HCT116 (cell line): ENCODE measurements at regions not wholly inside any gene's neighbourhood (a gene's known extent, or its start where the extent isn't known, plus 50 kb on each side); places are given as distances from the start of the nearest gene placed in this dataset.

Experiments used
- ATAC-seq: fragments of 200-7000 bp; cut with Tn5 transposase; 2 replicates; pipeline ENCODE4 v1.9.1; 2020; ENCODE audit warnings: mild to moderate bottlenecking, moderate library complexity
- BruUV-seq: library from RNA; stranded (reverse); fragments of 400-500 nt; replicated peaks from 2 replicates; lab custom pipeline; 2021; lab: Mats Ljungman, UMichigan
- CTCF ChIA-PET: fragments of 300-600 bp; sonication (Branson Sonifier 250); formaldehyde crosslinking; loops from one replicate; lab custom pipeline; 2021; ENCODE audit warnings: antibody characterized with exemption; lab: Charles Lee
- POLR2A ChIA-PET: fragments of 300-600, 350-600 bp; sonication (Branson Sonifier 250); formaldehyde crosslinking; loops from one replicate; lab custom pipeline; 2021; ENCODE audit warnings: antibody characterized with exemption; lab: Charles Lee
- RAD21 ChIA-PET, 2 experiments: fragments of 300-600 bp; sonication (Branson Sonifier 250); formaldehyde crosslinking; loops; one replicate each; lab custom pipeline; 2023; ENCODE audit warnings: low total read pairs in 2 of 2; ENCODE audit not compliant: uncharacterized antibody in 2 of 2, unreplicated experiment in 2 of 2, low non-redundant PET in 1 of 2; lab: Charles Lee
- DNase-seq: peaks from one replicate; pipeline ENCODE4 v3.0.0-alpha.2; 2010; ENCODE audit warnings: low read depth, low spot score
- H2AFZ ChIP-seq: fragments of 200-600 bp; shearing (Covaris generic), sonication (generic); 2 replicates; pipeline ENCODE4 v1.6.1; 2017; ENCODE audit warnings: low read depth, mixed run types, mixed read lengths, antibody characterized with exemption, low read length; ENCODE audit not compliant: poor library complexity, severe bottlenecking
- H3K27ac ChIP-seq: 2 replicates; pipeline ENCODE4 v1.5.1; 2012; ENCODE audit warnings: low read depth, low read length
- H3K27me3 ChIP-seq: fragments of 200-600 bp; sonication (generic); 2 replicates; pipeline ENCODE4 v1.6.1; 2016; ENCODE audit warnings: mixed run types, low read length, mixed read lengths; ENCODE audit not compliant: insufficient read depth
- H3K36me3 ChIP-seq, 2 experiments: fragments of 200-500 bp in 1 of 2; fragments of 200-600 bp in 1 of 2; sonication (Bioruptor generic) in 1 of 2; sonication (generic) in 1 of 2; 2 replicates each; pipeline versions ENCODE4 v1.5.1 to v1.6.1; 2014 to 2016; ENCODE audit warnings: low read length in 2 of 2, inconsistent platforms in 1 of 2, mixed read lengths in 1 of 2, mixed run types in 1 of 2; ENCODE audit not compliant: insufficient read depth in 2 of 2, control insufficient read depth in 1 of 2
- H3K4me1 ChIP-seq, 2 experiments: fragments of 200-600 bp in 1 of 2; sonication (generic) in 1 of 2; 2 replicates each; pipeline versions ENCODE4 v1.5.1 to v1.6.1; 2012 to 2017; ENCODE audit warnings: low read length in 2 of 2, inconsistent platforms in 1 of 2, mild to moderate bottlenecking in 1 of 2, mixed read lengths in 1 of 2, mixed run types in 1 of 2, moderate library complexity in 1 of 2; ENCODE audit not compliant: insufficient read depth in 2 of 2, control insufficient read depth in 1 of 2
- H3K4me2 ChIP-seq: fragments of 200-600 bp; sonication (generic); 2 replicates; pipeline ENCODE4 v1.6.1; 2017; ENCODE audit warnings: mixed run types, low read length, mixed read lengths
- H3K4me3 ChIP-seq, 2 experiments: fragments of 200-600 bp in 1 of 2; sonication (generic) in 1 of 2; replicated peaks in 1 of 2; 2 replicates each; pipeline ENCODE4 v1.5.1; 2011 to 2016; ENCODE audit warnings: low read length in 2 of 2, control low read depth in 1 of 2, low read depth in 1 of 2, mild to moderate bottlenecking in 1 of 2, mixed read lengths in 1 of 2, mixed run types in 1 of 2
- H3K79me2 ChIP-seq: fragments of 200-600 bp; sonication (generic); 2 replicates; pipeline ENCODE4 v1.6.1; 2017; ENCODE audit warnings: mild to moderate bottlenecking, mixed run types, low read length, moderate library complexity, mixed read lengths; ENCODE audit not compliant: insufficient read depth
- H3K9ac ChIP-seq: fragments of 200-600 bp; sonication (generic); 2 replicates; pipeline ENCODE4 v1.6.1; 2016; ENCODE audit warnings: low read length, mixed read lengths
- H3K9me2 ChIP-seq: fragments of 200-600 bp; sonication (generic), shearing (Covaris generic); 2 replicates; pipeline ENCODE4 v1.6.1; 2017; ENCODE audit warnings: mixed run types, mild to moderate bottlenecking, moderate library complexity; ENCODE audit not compliant: insufficient read depth
- H3K9me3 ChIP-seq, 2 experiments: fragments of 200-500 bp in 1 of 2; fragments of 200-600 bp in 1 of 2; sonication (Bioruptor generic) in 1 of 2; sonication (generic) in 1 of 2; 2 replicates each; pipeline ENCODE4 v1.6.1; 2014 to 2017; ENCODE audit warnings: low read length in 2 of 2, mixed read lengths in 2 of 2, inconsistent platforms in 1 of 2, low read depth in 1 of 2, mild to moderate bottlenecking in 1 of 2, mixed run types in 1 of 2, moderate library complexity in 1 of 2; ENCODE audit not compliant: control insufficient read depth in 1 of 2, insufficient read depth in 1 of 2
- H4K20me1 ChIP-seq: fragments of 200-600 bp; sonication (generic), shearing (Covaris generic); 2 replicates; pipeline ENCODE4 v1.6.1; 2017; ENCODE audit warnings: mixed run types, mild to moderate bottlenecking, moderate library complexity; ENCODE audit not compliant: insufficient read depth
- CEBPB ChIP-seq: IDR thresholded peaks from 2 replicates; pipeline ENCODE4 v1.6.1; 2012; ENCODE audit warnings: low read depth
- EZH2 ChIP-seq: fragments of 200-600 bp; sonication (generic); IDR thresholded peaks from 2 replicates; pipeline ENCODE4 v1.6.1; 2017; ENCODE audit warnings: antibody characterized with exemption, mixed run types
- FOSL1 ChIP-seq: IDR thresholded peaks from 2 replicates; pipeline ENCODE4 v1.6.1; 2012; ENCODE audit warnings: low read depth
- POLR2A ChIP-seq: IDR thresholded peaks from 2 replicates; pipeline ENCODE4 v1.7.0; 2011; ENCODE audit warnings: borderline replicate concordance; ENCODE audit not compliant: insufficient read depth, insufficient read length; ENCODE audit errors: extremely low read depth
- SP1 ChIP-seq: IDR thresholded peaks from 2 replicates; pipeline ENCODE4 v1.6.1; 2012; ENCODE audit warnings: low read depth
- YY1 ChIP-seq: IDR thresholded peaks from 2 replicates; pipeline ENCODE4 v1.6.1; 2011; ENCODE audit warnings: low read length, low read depth, moderate library complexity, mild to moderate bottlenecking; ENCODE audit not compliant: insufficient replicate concordance; ENCODE audit errors: extremely low read depth
- ZFX ChIP-seq: fragments of 450-650 bp; IDR thresholded peaks from 2 replicates; pipeline ENCODE4 v1.6.1; 2017
- ZNF274 ChIP-seq: fragments of 200-500 bp; sonication (Bioruptor generic); IDR thresholded peaks from 2 replicates; pipeline ENCODE4 v1.6.1; 2014; ENCODE audit warnings: mild to moderate bottlenecking, low read depth, low read length, inconsistent platforms
- intact Hi-C: fragments of 100-400 bp; cut with micrococcal nuclease; formaldehyde crosslinking; loops from 2 replicates; pipeline ENCODE4 v1.10.0; 2022
- TF ChIP-seq, protein P1 (sequence below): IDR thresholded peaks from 2 replicates; pipeline ENCODE4 v1.6.1; 2012; ENCODE audit warnings: low read depth
- TF ChIP-seq, protein P2 (sequence below): IDR thresholded peaks from 2 replicates; pipeline ENCODE4 v1.6.1; 2012
- TF ChIP-seq, protein P3 (sequence below): IDR thresholded peaks from 2 replicates; pipeline ENCODE4 v1.6.1; 2011; ENCODE audit warnings: mild to moderate bottlenecking, low read length, moderate library complexity; ENCODE audit not compliant: insufficient replicate concordance; ENCODE audit errors: extremely low read depth

DNA sequence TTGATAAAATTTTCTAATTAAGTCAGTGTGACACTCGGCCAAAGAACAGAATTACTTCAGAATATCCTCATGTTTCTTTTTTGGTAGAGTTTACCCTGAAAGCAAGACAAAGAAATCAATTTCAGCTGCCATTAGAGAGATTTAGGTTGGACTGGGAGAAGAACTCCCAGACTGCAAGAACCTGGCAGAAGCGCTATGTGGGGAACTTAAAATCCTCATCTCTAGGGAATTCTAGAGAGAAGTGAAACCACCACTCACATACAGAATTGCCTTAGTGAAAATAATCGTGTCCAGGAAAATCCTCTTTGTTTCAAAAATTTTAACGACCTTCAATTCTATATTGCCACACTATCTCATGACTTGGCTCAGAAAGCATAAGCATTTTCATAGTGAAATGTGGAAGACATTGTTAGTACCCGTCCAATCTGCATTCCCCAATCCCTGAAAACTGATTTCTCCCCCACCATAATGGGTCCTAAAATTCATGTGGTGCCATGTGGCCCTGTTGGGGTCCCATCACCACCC is 297.3 kb upstream of the MEIS1 start:
- RAD21 ChIA-PET, result no interaction called here
- Histone ChIP-seq H4K20me1 (no peaks in the 10 kb centered on the region), H3K27me3 (no peaks in the 10 kb centered on the region), H3K4me1 (no peaks in the 10 kb centered on the region)
- TF ChIP-seq ZFX (no peak), FOSL1 (no peak), YY1 (no peak), EZH2 (no peak), POLR2A (no peak), ZNF274 (no peak), SP1 (no peak), CEBPB (no peak)
- TF ChIP-seq, protein P1, sequence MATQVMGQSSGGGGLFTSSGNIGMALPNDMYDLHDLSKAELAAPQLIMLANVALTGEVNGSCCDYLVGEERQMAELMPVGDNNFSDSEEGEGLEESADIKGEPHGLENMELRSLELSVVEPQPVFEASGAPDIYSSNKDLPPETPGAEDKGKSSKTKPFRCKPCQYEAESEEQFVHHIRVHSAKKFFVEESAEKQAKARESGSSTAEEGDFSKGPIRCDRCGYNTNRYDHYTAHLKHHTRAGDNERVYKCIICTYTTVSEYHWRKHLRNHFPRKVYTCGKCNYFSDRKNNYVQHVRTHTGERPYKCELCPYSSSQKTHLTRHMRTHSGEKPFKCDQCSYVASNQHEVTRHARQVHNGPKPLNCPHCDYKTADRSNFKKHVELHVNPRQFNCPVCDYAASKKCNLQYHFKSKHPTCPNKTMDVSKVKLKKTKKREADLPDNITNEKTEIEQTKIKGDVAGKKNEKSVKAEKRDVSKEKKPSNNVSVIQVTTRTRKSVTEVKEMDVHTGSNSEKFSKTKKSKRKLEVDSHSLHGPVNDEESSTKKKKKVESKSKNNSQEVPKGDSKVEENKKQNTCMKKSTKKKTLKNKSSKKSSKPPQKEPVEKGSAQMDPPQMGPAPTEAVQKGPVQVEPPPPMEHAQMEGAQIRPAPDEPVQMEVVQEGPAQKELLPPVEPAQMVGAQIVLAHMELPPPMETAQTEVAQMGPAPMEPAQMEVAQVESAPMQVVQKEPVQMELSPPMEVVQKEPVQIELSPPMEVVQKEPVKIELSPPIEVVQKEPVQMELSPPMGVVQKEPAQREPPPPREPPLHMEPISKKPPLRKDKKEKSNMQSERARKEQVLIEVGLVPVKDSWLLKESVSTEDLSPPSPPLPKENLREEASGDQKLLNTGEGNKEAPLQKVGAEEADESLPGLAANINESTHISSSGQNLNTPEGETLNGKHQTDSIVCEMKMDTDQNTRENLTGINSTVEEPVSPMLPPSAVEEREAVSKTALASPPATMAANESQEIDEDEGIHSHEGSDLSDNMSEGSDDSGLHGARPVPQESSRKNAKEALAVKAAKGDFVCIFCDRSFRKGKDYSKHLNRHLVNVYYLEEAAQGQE, result no peak
- TF ChIP-seq, protein P2, sequence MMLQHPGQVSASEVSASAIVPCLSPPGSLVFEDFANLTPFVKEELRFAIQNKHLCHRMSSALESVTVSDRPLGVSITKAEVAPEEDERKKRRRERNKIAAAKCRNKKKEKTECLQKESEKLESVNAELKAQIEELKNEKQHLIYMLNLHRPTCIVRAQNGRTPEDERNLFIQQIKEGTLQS, result no peak
- TF ChIP-seq, protein P3, sequence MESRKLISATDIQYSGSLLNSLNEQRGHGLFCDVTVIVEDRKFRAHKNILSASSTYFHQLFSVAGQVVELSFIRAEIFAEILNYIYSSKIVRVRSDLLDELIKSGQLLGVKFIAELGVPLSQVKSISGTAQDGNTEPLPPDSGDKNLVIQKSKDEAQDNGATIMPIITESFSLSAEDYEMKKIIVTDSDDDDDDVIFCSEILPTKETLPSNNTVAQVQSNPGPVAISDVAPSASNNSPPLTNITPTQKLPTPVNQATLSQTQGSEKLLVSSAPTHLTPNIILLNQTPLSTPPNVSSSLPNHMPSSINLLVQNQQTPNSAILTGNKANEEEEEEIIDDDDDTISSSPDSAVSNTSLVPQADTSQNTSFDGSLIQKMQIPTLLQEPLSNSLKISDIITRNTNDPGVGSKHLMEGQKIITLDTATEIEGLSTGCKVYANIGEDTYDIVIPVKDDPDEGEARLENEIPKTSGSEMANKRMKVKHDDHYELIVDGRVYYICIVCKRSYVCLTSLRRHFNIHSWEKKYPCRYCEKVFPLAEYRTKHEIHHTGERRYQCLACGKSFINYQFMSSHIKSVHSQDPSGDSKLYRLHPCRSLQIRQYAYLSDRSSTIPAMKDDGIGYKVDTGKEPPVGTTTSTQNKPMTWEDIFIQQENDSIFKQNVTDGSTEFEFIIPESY, result no peak
- TF ChIP-seq, all 23 proteins: peak for 0
- Histone ChIP-seq H3K27ac (no peak overlapping the region), H3K4me3 (no peak overlapping the region), H3K79me2 (no peaks in the 10 kb centered on the region), H3K9ac (no peak overlapping the region), H2AFZ (no peak overlapping the region), H3K9me2 (no peaks in the 10 kb centered on the region), H3K36me3 (no peaks in the 10 kb centered on the region), H3K4me2 (no peak overlapping the region), H3K9me3 (no peaks in the 10 kb centered on the region)
- BruUV-seq, result no TSS peak
- CTCF ChIA-PET, result no interaction called here
- POLR2A ChIA-PET, result no interaction called here
- DNase-seq, result no peak
- intact Hi-C loops, result no loop called here
- ATAC-seq, result no peak
